ENCODE measurements at regions not wholly inside any gene's neighbourhood (a gene's known extent, or its start where the extent isn't known, plus 50 kb on each side); places are given as distances from the start of the nearest gene placed in this dataset.

DNA sequence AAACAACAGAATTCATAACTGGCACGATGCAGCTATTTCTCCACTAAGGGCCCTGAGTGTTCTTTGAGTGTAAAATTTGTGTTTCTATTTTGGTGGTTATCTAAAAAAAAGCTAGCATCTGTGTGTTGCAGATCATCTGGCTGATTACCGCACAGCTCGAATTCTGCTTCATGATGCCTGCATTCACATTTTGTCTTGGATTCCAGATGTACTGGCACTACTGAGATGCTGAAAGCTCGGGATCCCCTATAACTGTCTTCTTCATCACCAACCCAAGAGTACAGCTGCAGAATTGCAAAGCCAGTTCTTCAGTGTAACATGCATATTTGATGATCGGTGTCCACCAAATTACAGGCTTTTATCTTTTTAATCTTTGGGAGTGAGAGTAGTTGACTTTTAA, 51.6 kb upstream of the ZNF532 start:
- DNase-seq (no peak), ATAC-seq (ENCODE audit: low read depth) (no peak)
- POLR2A ChIA-PET = no interaction called here
- TF ChIP-seq, protein P1, sequence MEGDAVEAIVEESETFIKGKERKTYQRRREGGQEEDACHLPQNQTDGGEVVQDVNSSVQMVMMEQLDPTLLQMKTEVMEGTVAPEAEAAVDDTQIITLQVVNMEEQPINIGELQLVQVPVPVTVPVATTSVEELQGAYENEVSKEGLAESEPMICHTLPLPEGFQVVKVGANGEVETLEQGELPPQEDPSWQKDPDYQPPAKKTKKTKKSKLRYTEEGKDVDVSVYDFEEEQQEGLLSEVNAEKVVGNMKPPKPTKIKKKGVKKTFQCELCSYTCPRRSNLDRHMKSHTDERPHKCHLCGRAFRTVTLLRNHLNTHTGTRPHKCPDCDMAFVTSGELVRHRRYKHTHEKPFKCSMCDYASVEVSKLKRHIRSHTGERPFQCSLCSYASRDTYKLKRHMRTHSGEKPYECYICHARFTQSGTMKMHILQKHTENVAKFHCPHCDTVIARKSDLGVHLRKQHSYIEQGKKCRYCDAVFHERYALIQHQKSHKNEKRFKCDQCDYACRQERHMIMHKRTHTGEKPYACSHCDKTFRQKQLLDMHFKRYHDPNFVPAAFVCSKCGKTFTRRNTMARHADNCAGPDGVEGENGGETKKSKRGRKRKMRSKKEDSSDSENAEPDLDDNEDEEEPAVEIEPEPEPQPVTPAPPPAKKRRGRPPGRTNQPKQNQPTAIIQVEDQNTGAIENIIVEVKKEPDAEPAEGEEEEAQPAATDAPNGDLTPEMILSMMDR (IDR thresholded peaks at IDR 0.05) = no peak
- Mint-ChIP-seq H3K27me3 (peaks cover 6% of the 10 kb centered on the region), H3K27ac (no peak overlapping the region), H3K9me3 (peaks cover 6% of the 10 kb centered on the region), H3K4me1 (no peaks in the 10 kb centered on the region), H3K4me3 (no peak overlapping the region), H3K36me3 (ENCODE audit: low read depth) (peaks cover 4% of the 10 kb centered on the region)
- CTCF ChIA-PET = no interaction called here
- intact Hi-C loops (cut with micrococcal nuclease) = no loop called here

DNA sequence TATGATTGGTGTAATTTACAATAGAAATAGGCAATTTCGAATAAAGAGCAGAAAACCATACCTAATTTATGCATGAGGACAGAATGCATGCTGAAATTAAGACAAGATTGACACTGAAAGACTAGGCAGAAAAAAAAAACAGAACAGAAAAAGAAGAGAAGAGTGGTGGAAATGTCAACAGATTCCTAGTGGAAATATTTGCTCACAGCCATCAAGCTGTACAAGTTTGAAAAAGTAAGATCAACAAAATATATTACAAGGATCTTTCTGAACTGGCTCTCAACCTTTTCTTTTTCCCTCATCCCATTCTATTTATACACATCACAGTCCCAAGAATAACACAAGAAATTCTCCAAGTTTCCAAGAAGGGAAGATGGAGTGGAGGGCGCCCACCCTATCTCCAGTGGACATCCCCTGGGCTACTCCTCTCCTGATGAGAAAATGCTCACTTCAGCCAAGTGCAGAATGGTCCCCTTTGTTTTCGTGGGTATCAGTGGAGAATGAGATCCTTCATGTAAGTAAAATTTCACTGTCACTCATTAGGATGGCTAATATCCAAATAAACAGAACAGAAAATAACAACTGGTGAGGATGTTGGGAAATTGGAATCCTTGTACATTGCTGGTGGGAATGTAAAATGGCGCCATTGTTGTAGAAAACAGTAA, 51.0 kb upstream of the ZNF532 start:
- ATAC-seq (ENCODE audit: low read depth) (no peak), DNase-seq (no peak)
- Mint-ChIP-seq H3K27ac (no peak overlapping the region), H3K36me3 (ENCODE audit: low read depth) (peaks cover 4% of the 10 kb centered on the region), H3K27me3 (peaks cover 6% of the 10 kb centered on the region), H3K9me3 (peaks cover 6% of the 10 kb centered on the region), H3K4me1 (no peaks in the 10 kb centered on the region), H3K4me3 (no peak overlapping the region)
- TF ChIP-seq, protein P1 (IDR thresholded peaks at IDR 0.05) = no peak
- CTCF ChIA-PET = no interaction called here
- POLR2A ChIA-PET = no interaction called here
- intact Hi-C loops (cut with micrococcal nuclease) = no loop called here

DNA sequence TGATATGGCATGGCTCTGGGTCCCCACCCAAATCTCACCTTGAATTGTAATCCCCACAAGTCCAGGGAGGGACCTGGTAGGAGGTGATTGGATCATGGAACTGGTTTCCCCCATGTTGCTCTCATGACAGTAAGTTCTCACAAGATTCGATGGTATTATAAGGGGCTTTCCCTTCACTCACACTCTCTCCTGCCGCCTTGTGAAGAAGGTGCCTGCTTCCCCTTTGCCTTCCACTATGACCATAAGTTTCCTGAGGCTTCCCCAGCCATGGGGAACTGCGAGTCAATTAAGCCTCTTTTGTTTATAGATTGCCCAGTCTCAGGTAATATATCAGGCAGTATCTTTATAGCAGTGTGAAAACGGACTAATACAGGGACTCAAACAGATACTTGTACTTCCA, 50.4 kb upstream of the ZNF532 start:
- Mint-ChIP-seq H3K27ac (no peak overlapping the region), H3K4me1 (no peaks in the 10 kb centered on the region), H3K36me3 (ENCODE audit: low read depth) (peaks cover 4% of the 10 kb centered on the region), H3K9me3 (peaks cover 6% of the 10 kb centered on the region), H3K4me3 (no peak overlapping the region), H3K27me3 (peaks cover 6% of the 10 kb centered on the region)
- TF ChIP-seq, protein P1 (IDR thresholded peaks at IDR 0.05) = no peak
- ChIA-PET POLR2A (no interaction called here), CTCF (no interaction called here)
- intact Hi-C loops (cut with micrococcal nuclease) = no loop called here
- ATAC-seq (ENCODE audit: low read depth) (no peak), DNase-seq (no peak)
